SH-SY5Y (cell line): ENCODE measurements at regions not wholly inside any gene's neighbourhood (a gene's known extent, or its start where the extent isn't known, plus 50 kb on each side); places are given as distances from the start of the nearest gene placed in this dataset.

Experiments used
- GATA2 ChIP-seq: IDR thresholded peaks from 2 replicates; pipeline ENCODE4 v1.6.1; 2011; ENCODE audit warnings: mild to moderate bottlenecking, low read depth, low read length
- GATA3 ChIP-seq: IDR thresholded peaks from 2 replicates; pipeline ENCODE4 v1.6.1; 2011; ENCODE audit warnings: low read depth, mild to moderate bottlenecking, low read length, moderate library complexity

GRCh38 chr9:4404156-4404555, 86.1 kb upstream of the SLC1A1 start:
- TF ChIP-seq GATA3 = no peak
- no peak for TF ChIP-seq GATA2

DNA sequence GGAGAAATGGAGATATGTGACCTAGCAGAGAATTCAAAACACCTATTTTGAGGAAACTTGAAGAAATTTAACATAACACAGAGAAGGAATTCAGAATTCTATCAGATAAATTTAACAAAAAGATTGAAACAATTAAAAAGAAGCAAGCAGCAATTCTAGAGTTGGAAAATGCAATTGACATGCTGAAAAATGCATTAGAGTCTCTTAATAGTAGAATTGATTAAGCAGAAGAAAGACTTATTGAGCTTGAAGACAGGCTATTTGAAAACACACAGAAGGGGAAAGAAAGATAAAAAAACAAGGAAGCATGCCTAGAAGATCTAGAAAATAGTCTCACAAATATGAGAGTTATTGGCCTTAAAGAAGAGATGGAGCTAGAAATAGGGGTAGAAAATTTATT, 87.8 kb upstream of the SLC1A1 start:
- TF ChIP-seq GATA2 (no peak), GATA3 (no peak)

DNA sequence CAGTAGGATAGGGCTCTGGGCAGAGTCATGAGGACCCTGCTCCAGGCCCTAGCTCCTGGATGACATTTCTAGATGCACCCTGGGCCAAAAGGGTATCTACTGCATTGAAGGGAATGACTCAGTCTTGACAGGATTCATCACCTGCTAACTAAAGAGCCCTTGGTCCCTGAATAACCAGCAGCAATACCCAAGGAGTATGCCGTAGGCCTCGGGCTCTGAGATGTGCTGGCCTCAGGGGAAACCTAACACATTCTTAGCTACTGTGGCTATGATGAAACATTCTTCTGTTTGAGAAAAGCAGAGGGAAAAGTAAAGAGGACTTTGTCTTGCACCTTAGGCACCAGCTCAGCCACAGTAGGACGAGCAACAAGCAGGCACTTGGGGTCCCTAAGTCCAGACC, 89.5 kb upstream of the SLC1A1 start:
- no peak for TF ChIP-seq GATA2

DNA sequence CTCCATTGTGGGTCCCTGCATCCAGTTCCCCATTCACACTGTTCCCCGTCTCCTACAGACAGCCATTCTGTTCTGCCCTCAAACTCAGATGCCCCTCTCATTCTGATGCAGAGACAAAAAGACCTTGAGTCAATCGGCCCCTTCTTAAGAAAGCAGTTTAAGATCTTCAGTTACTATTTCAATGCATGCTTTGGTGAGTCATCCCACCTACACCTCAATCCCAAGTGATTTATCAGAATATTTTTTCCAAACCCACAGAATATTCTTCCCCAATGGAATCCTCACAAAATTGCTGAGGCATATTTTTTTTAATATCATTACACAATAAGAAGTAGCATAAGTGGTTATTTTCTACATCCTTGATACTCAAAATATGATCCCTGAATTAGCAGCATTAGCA, 92.4 kb upstream of the SLC1A1 start:
- TF ChIP-seq GATA3 (no peak), GATA2 (no peak)

DNA sequence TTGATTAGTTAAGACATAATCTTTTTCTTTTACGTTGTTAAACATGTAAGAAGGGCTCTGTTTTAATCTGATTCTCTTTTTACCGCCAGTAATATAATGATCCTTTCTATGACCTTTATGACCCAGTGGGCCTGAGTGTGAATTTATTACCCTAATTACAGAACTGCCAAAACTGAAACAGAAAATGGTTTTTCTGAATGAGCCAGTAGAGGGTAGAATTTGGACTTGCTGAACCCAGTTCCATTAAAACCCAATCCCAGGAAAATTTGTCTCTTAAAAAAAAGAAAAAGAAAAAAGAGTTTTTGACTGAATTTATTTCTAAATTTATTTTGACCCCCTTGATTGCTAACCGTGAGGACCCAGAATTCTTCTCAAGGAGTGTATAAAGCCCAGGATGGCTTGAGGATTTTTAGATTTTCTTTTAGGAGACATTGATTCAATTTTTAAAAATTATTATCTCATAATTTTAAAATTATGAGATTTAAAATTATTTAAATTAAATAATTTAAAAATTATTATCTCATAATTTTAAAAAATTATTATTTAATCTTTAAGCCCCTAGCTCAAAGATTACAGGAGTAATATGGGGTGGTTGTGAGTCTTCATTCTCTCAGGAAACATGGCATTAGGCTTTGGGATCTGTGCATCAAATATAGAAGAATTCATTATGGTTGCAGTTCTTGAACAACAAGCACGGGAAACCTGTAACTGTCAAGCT, 94.1 kb upstream of the GLIS3 start:
- TF ChIP-seq GATA2 (no peak), GATA3 (no peak)

GRCh38 chr9:4389755-4390154, 89.9 kb upstream of the GLIS3 start:
- TF ChIP-seq GATA3 (no peak), GATA2 (no peak)

GRCh38 chr9:4389003-4389402, 89.1 kb upstream of the GLIS3 start:
- TF ChIP-seq GATA3 (no peak), GATA2 (no peak)

DNA sequence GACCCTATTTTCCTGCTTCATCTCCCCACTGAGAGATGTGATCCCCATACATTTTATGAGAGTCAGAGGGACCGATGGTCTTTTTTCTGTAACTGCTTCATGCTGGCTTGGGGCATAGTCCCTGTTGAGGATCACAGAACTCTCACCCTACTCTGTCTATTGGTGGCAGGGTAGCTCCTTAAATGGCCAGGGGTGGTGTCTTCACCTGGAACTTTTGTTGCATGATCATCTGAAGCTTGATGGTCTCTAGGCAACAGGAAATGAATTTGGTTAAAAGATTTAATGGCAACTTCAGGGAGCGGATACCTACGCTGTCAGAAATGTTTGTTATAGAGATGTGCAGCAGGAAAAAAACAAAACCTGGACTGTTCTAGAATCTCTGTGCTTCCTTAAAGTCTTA, 87.0 kb upstream of the GLIS3 start:
- TF ChIP-seq GATA3 = no peak
- TF ChIP-seq GATA2 = no peak

GRCh38 chr9:4384750-4385149, 84.9 kb upstream of the GLIS3 start:
- TF ChIP-seq GATA2 (no peak), GATA3 (no peak)

GRCh38 chr9:4382722-4383317, 83.0 kb upstream of the GLIS3 start:
- TF ChIP-seq GATA3 = no peak
- no peak for TF ChIP-seq GATA2

GRCh38 chr9:4381744-4382143, 81.9 kb upstream of the GLIS3 start:
- TF ChIP-seq GATA3 (no peak), GATA2 (no peak)

- TF ChIP-seq GATA3 (no peak), GATA2 (no peak)
Observed at GRCh38 chr9:4380406-4380805, 80.5 kb upstream of the GLIS3 start.

DNA sequence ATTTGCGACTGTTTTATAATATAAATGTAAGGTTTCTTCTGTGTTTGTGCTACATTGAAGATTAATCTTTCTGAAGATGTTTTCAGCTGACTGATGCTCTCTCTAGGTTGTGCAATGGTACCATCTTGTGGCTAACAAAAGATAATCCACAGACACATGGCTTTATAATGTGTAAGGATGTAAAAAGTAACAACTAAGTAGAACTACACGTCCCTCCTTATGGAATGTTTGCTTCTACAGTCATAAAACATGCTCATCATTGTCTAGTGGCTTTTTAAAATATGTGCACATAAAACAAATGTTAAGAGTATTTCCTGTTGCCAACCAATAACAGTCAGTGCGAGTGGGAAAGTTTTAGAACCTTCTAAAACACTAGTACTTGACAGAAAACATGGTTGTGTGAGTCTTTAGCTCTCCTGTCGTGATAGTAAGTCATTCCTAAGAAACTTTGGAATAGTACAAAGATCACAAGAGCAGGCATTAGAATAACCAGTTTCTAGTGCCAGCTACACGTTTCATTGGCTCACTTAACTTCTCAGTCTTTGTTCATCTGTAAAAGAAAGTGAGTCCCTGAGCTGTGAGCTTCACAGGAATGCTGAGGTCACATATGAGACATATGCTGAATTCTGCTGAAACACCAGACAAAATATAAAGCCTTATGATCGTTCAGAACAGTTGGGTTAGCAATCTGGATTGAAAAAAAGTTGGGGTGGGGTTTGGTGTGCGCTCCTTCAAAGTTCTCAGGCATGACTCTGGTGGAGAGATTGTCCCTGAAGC, 75.7 kb upstream of the GLIS3 start:
- no peak for TF ChIP-seq GATA3
- no peak for TF ChIP-seq GATA2

DNA sequence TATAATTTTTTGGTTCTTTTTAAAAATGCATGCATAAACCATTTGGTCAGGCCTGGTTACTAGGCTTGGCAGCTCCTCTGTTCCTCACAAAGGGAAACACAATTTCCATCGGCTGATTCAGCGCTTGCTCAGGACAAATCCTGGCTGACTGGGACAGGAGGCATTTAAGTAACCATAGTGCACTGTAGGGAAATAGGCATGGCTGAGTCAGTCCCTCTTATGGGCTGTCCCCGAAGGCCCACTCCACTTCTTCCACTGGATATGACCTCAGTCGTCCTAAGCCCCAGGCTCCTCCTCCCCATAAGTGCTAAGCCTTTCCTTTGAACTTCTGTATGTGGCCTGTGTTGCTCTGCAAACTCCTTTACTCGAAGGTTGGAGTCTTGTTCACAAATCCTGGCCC, 71.2 kb upstream of the GLIS3 start:
- TF ChIP-seq GATA3 = no peak
- no peak for TF ChIP-seq GATA2

DNA sequence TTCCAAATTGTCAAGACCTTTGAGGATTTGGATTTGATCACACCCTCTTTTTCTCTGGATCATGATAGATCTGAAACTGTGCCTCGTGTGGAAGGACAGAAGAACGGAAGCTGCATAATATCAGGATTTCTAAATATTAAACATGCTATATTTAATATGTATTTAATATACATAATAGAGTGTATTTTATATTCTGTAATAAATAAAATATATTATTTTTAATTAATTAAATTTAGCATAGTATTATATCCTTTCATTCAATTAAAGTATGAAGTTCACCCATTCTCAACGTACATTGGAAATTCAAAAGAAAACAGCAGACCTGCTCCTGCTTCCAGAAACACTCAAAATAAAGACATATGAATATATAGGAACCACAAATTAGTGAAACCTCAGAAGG, 70.6 kb upstream of the GLIS3 start:
- TF ChIP-seq GATA2 (no peak), GATA3 (no peak)
